ENCODE measurements at regions not wholly inside any gene's neighbourhood (a gene's known extent, or its start where the extent isn't known, plus 50 kb on each side); places are given as distances from the start of the nearest gene placed in this dataset.

DNA sequence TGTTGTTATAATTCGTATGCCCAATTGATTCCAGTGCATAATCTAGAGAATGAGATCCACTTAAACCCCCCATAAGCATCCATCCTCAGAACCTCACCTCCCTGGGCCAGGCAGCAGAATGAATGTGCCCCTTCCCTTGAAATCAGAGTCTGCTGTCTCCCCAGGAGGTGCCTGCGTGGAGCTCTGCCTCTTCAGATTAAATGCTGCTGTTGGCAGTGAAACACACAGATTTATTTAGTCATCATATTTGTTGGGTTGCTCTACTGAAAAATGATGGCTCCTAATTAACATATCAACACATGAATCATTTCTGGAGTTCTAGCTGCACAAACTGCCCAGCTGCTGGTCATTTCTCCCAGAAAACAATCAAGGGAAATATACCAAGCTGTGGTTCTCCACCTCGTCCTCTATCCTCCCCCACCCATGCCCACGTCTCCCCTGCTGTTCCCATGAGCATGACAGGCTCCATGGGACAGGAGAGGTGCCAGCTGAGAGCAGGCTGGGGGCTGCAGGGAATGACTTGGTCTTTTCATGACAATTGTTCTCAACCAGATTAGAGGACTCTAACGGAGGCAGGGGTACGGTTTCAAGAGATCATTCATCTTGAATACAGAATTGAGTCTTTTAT lies 633.1 kb downstream of the CDH26 start:
- TF ChIP-seq, protein P1, sequence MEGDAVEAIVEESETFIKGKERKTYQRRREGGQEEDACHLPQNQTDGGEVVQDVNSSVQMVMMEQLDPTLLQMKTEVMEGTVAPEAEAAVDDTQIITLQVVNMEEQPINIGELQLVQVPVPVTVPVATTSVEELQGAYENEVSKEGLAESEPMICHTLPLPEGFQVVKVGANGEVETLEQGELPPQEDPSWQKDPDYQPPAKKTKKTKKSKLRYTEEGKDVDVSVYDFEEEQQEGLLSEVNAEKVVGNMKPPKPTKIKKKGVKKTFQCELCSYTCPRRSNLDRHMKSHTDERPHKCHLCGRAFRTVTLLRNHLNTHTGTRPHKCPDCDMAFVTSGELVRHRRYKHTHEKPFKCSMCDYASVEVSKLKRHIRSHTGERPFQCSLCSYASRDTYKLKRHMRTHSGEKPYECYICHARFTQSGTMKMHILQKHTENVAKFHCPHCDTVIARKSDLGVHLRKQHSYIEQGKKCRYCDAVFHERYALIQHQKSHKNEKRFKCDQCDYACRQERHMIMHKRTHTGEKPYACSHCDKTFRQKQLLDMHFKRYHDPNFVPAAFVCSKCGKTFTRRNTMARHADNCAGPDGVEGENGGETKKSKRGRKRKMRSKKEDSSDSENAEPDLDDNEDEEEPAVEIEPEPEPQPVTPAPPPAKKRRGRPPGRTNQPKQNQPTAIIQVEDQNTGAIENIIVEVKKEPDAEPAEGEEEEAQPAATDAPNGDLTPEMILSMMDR (conservative IDR thresholded peaks at IDR 0.05): no peak

DNA sequence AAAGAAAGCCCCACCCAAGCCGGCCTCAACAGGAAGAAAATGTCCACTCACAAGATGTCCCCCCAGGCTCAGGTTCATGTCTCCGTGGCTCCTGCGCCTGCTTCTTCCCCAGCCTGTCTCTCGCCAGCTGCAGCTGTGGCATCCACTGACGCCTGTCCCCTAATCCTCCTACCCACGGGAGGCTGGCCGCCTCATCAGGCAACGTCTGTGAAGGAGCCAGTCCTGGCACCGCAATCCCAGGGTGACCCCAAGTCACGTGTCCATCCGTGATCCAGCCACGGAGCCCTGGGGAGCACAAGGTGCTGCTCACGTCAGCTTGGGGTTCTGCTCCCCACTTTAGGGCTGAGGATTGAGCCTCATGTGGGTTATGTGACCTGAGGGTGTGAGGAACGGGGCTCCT lies 640.3 kb downstream of the CDH26 start:
- H3K27ac ChIP-seq: no peak overlapping the region
- TF ChIP-seq, protein P1 (conservative IDR thresholded peaks at IDR 0.05): no peak

More for the DNA sequence above, 633.1 kb downstream of the CDH26 start:
- no peak overlapping the region for H3K27ac ChIP-seq

DNA sequence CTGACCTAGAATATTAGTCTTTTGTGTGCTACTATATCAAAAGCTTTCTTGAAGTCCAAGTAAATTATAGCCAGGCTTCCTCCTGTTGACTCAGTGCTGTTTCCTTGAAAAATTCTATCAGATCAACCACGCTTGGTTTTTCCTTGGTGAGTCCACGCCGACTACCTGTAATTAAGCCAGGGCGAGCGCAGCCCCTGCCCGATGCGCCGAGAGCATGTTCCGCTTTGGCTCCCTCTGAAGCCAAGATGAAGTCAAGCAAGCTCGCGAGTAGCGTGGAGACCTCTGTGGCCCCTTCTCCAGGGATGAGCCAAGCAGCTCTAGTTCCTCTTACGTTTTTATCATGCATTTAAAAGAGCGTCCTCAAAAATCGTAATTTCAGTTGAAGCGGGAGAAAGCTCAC lies 641.2 kb downstream of the CDH26 start:
- H3K27ac ChIP-seq: no peak overlapping the region
- TF ChIP-seq, protein P1 (conservative IDR thresholded peaks at IDR 0.05): no peak

DNA sequence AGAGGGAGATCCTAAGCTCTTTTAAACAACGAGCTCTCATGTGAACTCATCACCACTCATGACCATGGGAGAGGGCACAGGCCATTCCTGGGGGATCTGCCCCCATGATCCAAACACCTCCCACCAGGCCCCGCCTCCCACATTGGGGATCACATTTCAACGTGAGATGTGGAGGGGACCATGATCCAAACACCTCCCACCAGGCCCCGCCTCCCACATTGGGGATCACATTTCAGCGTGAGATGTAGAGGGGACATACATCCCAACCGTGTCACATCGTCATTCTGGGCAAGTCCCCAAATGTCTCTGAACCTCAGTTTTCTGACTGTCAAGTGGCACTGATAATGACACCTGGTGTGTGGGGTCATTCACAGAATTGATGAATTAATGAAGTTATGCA lies 641.8 kb downstream of the CDH26 start:
- TF ChIP-seq, protein P1 (conservative IDR thresholded peaks at IDR 0.05): no peak
- H3K27ac ChIP-seq: no peak overlapping the region

DNA sequence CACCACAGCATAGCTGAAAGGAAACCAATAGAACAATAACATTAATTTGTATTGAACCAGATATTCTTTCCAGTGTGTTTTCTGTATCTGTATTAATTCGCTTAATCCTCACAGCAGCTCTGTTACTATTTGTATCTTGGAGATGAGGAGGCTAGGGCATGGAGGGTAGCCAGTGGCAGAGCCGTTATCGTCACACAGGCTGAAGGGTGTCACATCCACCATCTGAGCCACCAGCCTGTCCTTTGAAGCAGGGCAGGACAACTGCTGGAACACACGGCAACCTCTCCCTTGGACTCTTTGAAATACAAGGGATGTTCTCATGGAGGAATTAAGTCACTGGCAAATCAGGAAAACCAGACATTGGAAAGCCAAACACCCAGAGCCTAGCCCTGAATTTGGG lies 628.0 kb upstream of the CDH4 start:
- TF ChIP-seq, protein P1 (conservative IDR thresholded peaks at IDR 0.05): no peak

DNA sequence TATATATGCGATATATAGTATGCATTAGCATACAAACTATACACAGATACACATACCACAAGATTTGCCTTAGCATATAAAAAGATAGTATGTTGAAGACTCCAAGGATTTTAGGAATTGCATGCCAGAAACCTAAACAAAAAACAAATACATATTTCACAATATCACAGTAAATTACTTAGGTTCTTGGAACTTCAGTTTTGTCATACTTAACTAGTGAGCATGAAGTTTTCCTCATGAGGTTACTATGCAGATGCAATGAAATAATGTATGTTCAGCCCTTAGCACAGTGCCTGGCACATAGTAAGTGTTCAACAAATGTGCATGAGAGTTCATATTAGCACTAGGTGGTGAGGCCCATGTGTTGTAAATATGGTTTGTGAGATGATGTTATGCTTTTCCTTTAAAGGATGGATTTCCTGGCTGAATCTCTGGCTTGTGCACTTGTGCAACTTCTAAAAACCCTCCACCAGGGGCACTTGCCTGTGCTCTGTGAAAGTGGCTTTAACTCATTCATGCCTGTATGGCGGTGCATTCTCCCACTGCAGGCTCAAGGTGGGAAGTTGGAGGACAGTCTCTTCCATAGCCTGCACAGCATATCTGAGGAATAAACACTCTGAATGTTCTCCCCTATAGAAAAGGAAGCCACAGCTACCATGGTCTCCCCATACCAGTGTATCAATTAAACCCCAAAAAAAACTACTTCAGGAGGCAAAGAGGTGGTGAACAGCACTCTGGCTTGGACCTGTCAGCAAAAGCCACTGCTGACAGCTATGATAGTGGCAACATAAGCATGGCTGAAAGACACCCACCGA lies 624.1 kb upstream of the CDH4 start:
- TF ChIP-seq, protein P1 (conservative IDR thresholded peaks at IDR 0.05): peak; percentile 34
- no peak overlapping the region for H3K27ac ChIP-seq

More for the DNA sequence above, 628.0 kb upstream of the CDH4 start:
- H3K27ac ChIP-seq: no peak overlapping the region

DNA sequence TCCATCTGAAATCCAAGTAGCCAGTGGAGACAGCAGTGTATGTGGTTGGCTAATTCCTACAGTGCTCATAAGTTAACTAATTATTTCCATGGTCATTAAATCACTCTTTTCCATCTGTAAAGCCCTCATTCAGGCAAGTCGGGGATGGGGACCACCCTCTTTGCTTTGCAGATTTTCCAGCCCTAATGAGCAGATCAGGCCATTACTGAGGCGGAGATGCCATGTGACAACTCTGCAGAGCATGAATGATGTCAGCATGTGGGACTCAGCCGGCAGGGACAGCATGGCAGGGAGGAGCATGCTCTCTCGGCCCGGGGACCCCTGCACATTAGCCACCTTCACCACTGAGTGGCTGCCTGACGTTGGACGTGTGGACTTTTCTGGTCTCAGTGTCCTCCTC lies 623.3 kb upstream of the CDH4 start:
- TF ChIP-seq, protein P1 (conservative IDR thresholded peaks at IDR 0.05): no peak
- H3K27ac ChIP-seq: no peak overlapping the region
